ENCODE measurements at regions not wholly inside any gene's neighbourhood (a gene's known extent, or its start where the extent isn't known, plus 50 kb on each side); places are given as distances from the start of the nearest gene placed in this dataset.

DNA sequence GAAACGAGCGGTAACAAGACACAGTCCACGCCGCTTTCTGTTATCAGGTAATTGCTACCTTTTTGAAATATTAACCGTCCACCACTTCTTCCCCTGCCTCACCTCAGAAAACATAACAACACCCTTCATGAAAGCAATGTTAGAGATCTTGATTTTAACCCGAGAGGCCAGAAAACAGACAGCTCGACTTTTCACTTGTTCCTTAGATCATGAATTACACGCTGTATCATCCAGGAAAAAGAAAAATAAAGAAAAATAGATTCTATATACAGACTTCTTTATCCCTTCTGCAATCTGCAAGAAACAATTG, 957.1 kb upstream of the SOX9 start:
- TF ChIP-seq, protein P1, sequence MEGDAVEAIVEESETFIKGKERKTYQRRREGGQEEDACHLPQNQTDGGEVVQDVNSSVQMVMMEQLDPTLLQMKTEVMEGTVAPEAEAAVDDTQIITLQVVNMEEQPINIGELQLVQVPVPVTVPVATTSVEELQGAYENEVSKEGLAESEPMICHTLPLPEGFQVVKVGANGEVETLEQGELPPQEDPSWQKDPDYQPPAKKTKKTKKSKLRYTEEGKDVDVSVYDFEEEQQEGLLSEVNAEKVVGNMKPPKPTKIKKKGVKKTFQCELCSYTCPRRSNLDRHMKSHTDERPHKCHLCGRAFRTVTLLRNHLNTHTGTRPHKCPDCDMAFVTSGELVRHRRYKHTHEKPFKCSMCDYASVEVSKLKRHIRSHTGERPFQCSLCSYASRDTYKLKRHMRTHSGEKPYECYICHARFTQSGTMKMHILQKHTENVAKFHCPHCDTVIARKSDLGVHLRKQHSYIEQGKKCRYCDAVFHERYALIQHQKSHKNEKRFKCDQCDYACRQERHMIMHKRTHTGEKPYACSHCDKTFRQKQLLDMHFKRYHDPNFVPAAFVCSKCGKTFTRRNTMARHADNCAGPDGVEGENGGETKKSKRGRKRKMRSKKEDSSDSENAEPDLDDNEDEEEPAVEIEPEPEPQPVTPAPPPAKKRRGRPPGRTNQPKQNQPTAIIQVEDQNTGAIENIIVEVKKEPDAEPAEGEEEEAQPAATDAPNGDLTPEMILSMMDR (conservative IDR thresholded peaks at IDR 0.05; ENCODE audit: low read length) = no peak
- no peak for TF ChIP-seq EZH2phosphoT487 (IDR thresholded peaks at IDR 0.05; ENCODE audit: borderline replicate concordance)

Data from Loucy (cell line).